Germinal center (tissue), 1 donor: ENCODE measurements at regions not wholly inside any gene's neighbourhood (a gene's known extent, or its start where the extent isn't known, plus 50 kb on each side); places are given as distances from the start of the nearest gene placed in this dataset.

Source experiments
- DNase-seq: peaks from one replicate; pipeline ENCODE4 v3.0.0; 2012; ENCODE audit warnings: mixed read lengths, low spot score

GRCh38 chr1:14499312-14500040 is 99.0 kb upstream of the KAZN start:
- no peak for DNase-seq

GRCh38 chr1:14500041-14500440 is 98.4 kb upstream of the KAZN start:
- DNase-seq: no peak

- DNase-seq: no peak
These were observed 97.6 kb upstream of the KAZN start for GRCh38 chr1:14500912-14501311.

- DNase-seq: no peak
These were observed 94.0 kb upstream of the KAZN start for GRCh38 chr1:14504517-14504916.

GRCh38 chr1:14506471-14507255 is 91.8 kb upstream of the KAZN start:
- no peak for DNase-seq

GRCh38 chr1:14507262-14507661 is 91.2 kb upstream of the KAZN start:
- DNase-seq: no peak

GRCh38 chr1:14508613-14509012 is 89.9 kb upstream of the KAZN start:
- no peak for DNase-seq

- no peak for DNase-seq
These were observed 87.3 kb upstream of the KAZN start for GRCh38 chr1:14511166-14511680.

GRCh38 chr1:14511796-14512585 is 86.5 kb upstream of the KAZN start:
- DNase-seq: no peak

- no peak for DNase-seq
These were observed 85.4 kb upstream of the KAZN start for GRCh38 chr1:14513111-14513510.

GRCh38 chr1:14514739-14515138 is 83.7 kb upstream of the KAZN start:
- no peak for DNase-seq

- DNase-seq: no peak
These were observed 81.3 kb upstream of the KAZN start for GRCh38 chr1:14516974-14517840.

- no peak for DNase-seq
These were observed 80.7 kb upstream of the KAZN start for GRCh38 chr1:14517841-14518180.

- DNase-seq: no peak
These were observed 78.5 kb upstream of the KAZN start for GRCh38 chr1:14519976-14520375.

- no peak for DNase-seq
These were observed 77.8 kb upstream of the KAZN start for GRCh38 chr1:14520514-14521163.

- no peak for DNase-seq
These were observed 76.9 kb upstream of the KAZN start for GRCh38 chr1:14521622-14522021.

GRCh38 chr1:14522077-14522925 is 76.2 kb upstream of the KAZN start:
- no peak for DNase-seq

GRCh38 chr1:14522926-14523241 is 75.6 kb upstream of the KAZN start:
- DNase-seq: no peak

GRCh38 chr1:14524826-14525636 is 73.5 kb upstream of the KAZN start:
- no peak for DNase-seq

GRCh38 chr1:14529475-14529874 is 69.0 kb upstream of the KAZN start:
- no peak for DNase-seq
